NAMALWA (cell line): ENCODE measurements at regions not wholly inside any gene's neighbourhood (a gene's known extent, or its start where the extent isn't known, plus 50 kb on each side); places are given as distances from the start of the nearest gene placed in this dataset.
"Not testable (repeated sequence)": the region's sequence is repeated elsewhere in the genome, so short reads cannot be mapped to it uniquely, and the experiment has no call there.

Source experiments
- DNase-seq: peaks from one replicate; pipeline ENCODE4 v3.0.0-alpha.2; 2015; ENCODE audit warnings: low spot score

DNA sequence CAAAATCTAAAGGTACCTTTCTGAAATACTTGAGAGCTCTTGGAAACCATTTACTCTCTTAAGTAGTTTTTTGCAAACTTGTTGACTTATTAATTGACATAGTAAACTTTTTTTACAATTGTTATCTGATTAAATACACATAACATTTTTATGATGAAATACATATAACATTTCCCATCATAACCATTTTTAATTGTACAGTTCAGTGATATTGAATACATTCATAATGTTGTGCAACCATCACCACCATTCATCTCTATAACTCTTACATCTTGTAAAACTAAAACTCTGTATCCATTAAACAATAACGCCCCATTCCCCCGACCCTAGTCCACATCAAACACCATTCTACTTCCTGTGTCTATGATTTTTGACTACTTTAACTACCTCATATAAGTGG is 95.7 kb upstream of the ZNF648 start:
- DNase-seq = no peak

DNA sequence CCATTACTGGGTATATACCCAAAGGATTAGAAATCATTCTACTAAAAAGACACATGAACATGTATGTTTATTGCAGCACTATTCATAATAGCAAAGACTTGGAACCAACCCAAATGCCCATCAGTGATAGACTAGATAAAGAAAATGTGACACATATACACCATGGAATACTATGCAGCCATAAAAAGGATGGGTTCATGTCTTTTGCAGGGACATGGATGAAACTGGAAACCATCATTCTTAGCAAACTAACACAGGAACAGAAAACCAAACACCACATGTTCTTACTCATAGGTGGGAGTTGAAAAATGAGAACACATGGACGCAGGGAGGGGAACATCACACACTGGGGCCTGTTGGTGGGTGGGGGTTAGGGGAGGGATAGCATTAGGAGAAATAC is 92.9 kb upstream of the ZNF648 start:
- DNase-seq = not testable (repeated sequence)

DNA sequence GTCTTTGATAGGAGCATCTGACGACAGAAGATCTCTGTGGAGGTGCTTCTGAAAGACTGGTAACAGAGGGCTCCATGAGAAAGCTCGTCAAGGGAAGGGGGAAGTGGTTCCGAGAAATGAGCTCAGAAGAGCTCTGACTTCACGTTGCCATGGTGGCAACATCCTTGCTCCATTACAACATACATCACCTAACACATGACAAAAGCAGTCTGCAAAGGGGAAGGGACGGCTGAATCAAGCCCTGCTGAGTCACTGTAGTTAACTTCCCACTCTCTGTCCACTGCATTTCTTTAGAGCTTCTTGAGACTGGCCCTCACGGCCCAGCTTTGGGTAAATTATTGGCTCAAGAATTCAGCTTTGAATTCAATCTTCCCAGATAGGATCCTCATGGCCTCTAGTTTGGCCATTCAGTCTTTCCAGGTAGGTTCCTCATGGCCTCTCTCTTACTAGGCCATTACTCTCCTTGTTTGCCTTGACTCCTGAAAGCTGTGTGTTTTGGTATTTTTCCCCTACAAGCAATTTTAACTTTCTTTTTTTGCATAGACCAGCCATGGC is 88.0 kb upstream of the ZNF648 start:
- no peak for DNase-seq

DNA sequence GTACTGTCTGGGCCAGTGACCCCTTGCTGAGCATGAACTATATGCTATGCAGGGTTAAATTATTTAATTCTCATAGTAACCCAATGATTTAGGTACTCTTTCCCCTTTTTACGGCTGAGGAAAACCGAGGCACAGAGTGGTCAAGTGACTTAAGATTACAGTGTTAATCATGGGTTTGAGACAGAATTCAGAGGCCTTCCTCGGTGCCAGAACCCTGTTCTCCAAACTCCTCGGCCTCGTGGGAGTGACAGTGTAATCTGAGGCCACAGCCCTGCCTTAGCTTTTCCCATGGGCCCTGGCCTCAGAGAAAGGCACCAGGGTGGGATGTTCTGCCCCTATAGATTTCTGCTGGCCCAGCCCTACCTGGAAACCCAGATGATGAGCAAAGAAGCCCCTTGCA is 86.4 kb upstream of the ZNF648 start:
- DNase-seq = no peak

DNA sequence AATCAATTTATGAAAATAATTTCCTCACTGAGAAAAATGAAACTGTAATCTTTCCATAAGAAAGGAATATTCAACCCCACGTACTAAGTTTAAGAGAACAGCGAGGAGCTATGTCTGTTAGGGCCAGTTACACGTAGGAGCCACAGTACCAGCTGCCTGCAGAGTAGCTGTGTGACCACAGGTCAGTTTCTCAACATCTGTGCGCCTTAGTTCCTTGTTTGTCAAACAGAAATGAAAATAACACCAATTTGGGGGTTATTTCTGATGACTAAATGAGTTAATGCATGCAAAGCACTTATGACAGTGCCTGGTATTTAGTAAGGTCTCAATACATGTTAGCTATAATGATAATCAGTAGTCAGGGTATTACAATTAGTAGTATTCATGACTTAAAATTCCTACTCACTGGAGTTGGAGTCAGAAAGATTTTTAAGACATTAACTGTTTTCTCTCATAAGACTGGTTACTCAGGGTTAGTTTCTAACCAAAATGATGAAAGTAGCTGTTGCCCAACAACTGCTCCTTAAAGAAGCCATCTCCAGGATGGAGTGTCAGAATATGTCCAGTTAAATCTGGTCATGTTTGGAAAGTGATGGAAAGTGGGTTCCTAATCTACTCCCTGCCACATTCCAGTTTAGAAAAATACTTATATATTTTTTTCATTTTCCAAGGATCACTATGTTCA is 85.8 kb upstream of the ZNF648 start:
- DNase-seq = peak; percentile 26

DNA sequence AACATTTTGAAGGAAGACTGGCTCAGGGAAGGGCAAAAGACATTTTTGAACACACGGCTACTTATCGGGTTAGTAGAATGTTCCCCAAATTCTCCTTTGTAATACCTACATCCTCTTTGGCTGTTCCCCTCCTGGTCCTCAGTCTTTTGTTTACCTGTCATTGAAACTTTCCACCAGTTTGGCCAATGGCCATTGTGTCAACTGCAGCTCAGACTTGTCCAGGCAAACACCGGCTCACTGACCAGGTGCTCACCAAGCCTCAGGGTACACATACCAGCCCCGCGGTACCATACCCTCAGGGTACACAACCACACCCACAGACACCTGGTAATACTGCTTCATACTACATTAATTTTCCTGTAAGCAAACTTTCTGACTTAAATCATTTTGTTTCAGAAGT is 84.8 kb upstream of the ZNF648 start:
- DNase-seq = no peak

DNA sequence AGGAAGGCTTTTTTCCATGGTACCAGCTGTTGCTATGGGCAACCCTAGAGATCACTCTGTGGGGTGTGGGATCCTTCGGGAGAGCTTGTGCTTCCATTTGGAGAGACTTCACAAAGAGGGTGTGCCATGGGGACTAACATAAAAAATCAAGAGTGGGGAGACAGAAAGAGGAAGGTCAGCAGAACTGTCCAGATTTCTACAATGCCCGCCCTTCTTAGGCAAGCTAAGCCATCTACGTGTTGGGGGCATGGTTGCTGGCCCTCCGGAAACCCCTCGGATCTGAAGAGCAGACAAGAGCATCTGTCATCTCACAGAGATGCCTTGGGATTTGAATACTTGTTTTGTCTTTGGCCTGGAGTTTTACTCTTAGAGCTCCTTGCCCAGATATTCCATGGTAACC is 83.9 kb upstream of the ZNF648 start:
- no peak for DNase-seq

DNA sequence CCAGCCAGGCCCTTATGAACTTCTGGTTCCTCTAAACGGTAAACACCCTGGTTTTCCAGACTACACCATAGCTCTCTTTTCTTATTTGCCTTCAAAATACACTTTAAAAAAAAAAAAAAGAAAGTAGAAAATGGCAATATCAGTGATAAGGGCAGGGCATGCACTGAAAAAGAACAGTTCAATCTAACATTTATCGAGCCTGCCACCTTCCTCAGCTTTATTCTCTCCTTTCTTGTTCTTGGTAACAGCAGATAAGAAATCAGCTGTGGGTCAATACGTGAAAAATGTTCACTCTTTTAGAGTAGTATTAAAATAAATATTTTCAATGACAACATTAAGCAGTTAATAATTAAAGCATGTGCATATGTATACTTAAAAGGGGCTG is 83.1 kb upstream of the ZNF648 start:
- DNase-seq = no peak

DNA sequence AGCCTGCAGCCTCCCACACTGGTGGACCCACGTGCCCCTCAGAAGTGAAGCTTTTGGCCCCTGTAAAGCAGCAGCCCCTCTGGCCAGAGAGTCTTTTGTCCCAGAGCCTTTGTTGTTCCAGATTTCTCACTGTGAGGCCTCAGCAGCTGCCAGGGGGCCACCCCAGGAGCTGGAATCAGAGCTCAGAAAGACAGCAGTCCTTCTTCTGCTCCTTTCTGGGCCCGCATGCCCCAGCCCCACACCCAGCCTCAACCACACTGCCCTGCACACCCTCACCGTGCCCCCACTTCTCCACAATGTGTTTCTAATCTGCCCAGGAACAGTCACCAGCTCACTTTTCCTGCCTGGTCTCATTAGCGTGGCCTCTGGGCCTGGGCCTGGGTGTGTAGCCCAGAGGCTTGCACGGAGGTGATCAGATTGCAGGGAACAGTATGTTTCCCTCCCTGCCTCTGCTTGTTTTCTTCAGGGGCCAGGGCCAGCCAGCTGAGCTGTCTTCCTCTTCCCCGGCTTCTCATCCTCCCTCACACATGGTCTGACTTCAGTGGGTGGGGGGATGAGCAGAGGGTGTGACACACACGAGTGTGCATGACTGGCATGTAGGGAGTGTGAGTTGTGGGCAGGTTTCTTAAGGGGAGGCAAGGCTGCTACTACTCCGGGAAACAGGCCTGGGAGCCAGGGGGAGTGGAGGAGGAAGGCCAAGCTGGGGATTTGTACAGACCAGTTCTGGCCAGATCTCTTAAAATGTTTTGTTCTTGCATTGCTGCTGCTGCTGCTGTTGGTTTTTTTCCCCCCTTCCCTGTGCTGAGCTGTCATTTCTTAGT is 82.5 kb upstream of the ZNF648 start:
- no peak for DNase-seq

DNA sequence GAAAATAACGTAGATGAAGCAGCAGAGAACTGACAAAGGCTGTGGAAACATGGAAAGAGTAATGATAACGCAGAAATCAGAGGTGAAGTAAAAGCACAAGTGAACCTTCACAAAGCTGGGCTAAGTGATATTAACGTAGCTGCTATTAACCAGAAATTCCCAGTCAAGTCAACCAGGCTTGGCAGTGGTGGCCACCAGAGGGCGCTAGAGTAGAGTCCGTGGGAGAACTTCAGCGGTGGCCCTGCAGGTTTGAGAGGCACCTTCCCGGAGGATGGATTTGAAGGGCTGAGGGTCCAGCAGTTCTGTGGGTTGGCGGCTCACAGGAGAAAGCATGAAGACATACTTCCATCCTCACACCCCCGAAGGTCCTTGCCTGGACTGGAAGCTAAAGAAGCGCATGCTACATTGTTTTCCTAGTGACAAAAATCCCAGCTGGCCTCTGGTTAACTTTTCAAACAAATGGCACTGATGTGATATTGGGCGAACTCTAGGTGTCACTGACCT is 81.7 kb upstream of the ZNF648 start:
- DNase-seq = peak; percentile 90

DNA sequence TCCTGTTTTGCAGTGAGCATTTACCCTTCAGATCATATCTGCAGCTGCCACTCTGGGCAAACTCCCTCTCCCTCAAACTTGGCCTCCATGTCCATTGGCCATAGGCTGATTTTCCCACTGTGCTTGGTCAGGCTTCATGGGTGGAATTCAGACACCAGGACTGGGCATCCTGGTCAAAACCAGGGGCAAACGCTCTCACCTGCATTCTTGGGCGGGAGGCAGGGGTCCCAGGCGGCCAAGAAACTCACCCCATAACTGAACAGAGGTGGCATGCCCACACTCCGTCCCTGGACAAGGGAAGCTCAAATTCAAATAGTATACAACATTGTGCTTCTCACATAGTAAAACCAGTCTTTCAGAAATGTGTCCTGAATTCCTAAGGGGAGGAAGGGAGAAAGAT is 81.1 kb upstream of the ZNF648 start:
- no peak for DNase-seq

DNA sequence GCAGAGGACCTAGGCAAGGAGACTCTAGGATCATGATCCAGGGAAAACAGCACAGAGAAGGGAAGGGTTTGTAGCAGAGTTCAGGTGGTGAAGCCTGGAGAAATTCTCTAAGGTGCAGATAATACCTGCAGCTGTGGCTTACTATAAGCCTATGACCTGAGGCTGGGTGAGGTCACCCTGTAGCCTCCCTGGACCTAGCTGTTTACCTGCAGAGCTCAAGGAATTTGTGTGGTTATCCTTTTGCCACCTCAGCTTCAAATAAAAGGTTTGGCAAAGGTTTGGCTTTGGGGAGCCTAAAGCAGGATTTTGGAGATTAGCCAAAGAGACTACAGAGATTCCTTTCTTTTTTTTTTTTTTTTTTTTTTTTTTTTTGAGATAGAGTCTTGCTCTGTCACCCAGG is 79.5 kb upstream of the ZNF648 start:
- no peak for DNase-seq

DNA sequence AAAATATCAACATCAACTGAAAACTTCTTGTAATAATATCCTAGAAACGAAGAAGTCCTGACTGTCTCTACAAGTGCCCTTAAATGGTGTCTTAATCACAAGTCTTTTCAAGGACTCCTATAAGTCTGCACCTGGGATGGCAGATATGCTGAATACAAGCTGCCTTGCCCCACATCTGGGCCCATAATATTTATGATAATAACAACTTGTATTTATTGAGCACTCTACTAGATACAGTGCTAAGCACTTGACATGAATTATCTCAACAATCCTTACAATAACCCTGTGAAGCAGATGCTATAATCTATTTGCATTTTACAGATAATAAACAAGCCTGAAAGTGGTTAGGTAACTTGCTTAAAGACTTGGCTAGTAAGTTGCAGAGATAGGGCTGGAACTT is 78.0 kb upstream of the ZNF648 start:
- DNase-seq = no peak

DNA sequence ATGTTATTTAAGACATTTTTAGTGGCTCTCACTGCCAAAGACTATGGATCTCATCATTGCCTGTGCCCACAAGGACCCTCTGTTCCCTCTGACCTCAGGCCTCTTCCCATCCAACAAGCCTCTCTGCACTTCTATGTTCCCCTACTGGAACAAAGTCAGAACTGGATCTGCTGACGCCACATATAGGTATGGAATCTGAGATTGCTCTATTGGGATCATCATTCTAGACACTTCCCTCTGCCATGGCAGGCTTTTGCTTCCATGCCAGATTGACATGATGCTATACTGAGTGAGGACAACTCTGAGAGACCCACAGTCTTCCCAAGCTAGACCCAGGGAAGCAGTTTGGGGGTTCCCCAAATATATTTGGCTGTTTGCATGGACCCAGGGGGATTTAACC is 76.0 kb upstream of the ZNF648 start:
- DNase-seq = no peak

DNA sequence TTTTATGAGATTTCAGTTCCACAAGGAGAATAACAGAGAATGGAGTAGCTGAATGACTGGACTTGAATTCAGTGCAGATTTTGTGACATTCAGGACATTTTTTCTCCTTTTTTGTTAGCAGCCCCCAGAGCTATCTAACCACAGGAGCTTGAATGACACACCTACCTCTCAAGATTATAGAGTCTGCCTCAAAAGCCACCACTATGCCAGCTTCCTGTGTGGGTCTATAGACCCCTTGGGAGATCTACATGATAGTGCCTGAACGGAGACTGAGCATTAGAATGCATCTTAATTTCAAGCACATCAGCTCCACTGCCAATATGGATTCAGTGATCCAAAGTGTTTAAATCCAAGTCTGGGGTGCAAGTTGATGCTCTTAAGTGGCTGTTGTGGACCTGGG is 74.4 kb upstream of the ZNF648 start:
- no peak for DNase-seq

DNA sequence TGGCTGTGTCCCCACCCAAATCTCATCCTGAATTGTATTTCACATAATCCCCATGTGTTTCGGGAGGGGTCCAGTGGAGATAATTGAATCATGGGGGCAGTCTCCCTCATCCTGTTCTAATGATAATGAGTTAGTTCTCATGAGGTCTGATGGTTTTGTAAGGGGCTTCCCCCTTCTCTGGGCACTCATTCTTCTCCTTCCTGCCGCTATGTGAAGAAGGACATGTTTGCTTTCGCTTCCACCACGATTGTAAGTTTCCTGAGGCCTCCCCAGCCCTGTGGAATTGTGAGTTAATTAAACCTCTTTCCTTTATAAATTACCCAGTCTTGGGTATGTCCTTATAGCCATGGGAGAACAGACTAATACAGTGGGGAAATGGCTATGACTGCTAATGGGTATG is 72.7 kb upstream of the ZNF648 start:
- no peak for DNase-seq

DNA sequence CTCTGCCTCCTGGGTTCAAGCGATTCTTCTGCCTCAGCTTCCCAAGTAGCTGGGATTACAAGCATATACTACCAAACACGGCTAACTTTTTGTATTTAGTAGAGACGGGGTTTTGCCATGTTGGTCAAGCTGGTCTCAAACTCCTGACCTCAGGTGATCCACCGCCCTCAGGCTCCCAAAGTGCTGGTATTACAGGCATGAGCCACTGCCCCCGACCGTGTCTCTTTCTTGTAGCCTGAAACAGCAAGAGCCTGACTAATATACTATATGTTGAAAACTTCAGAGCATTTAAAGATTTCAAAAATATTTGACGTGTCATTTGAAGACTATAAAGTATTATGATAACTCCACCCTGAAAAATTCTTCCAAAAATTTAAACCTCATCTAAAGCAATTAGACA is 71.7 kb upstream of the ZNF648 start:
- no peak for DNase-seq

DNA sequence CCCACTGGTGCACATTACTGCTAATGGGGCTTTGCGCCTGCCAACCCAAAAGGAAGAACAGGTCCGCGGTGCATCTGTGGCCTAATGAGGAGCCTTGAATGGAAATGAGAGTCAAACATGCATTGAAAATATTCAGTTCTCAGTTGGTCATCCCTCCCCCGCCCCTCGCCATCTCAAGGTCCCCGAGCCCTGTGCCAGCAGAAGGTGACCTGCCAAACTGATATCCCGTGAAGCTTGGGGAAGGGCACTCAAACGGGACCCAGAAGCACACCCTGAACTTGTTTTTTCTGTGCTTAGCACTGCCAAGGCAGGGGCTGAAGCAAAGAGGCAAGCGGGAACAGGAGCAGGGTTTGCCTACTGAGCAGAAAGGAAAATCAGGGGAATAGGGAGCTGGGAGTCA is 67.9 kb upstream of the ZNF648 start:
- DNase-seq = no peak

DNA sequence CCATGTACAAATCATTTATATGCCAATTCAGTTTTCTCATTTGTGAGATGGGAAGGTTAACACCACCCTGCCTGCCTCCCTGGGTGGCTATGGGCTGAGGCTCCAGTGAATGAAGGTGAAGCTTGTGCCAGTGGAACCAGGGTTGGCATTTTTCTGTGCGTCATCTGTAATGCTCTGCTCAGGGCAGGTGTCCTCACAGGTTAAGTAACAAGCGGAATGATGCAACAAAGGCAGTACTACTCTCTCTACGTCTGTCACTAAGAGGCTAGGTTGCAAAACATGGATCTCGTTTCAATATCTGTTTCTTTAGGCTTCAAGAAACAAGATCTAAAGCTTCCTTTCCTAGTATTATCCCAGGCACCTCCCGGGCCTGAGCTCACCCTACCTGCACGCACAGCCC is 67.0 kb upstream of the ZNF648 start:
- DNase-seq = no peak

DNA sequence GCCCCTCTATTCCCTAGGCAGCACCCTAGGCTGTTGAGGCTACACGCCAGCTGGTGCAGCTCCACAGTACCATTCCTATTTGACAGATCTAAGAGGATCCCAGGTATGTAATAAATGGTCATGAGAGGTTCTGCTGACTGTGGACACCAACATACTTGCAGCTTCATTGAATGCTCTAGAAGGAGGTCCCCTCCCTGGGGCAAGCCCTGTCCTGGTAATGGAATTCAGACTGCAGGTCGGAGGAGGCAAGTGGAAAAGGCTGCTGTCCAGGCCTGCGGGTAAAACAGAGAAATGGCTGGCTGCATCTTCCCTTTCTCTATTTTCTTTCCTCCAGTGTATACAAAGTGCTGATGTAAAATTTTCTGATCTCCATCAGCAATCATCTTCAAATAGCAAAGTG is 66.1 kb upstream of the ZNF648 start:
- no peak for DNase-seq

DNA sequence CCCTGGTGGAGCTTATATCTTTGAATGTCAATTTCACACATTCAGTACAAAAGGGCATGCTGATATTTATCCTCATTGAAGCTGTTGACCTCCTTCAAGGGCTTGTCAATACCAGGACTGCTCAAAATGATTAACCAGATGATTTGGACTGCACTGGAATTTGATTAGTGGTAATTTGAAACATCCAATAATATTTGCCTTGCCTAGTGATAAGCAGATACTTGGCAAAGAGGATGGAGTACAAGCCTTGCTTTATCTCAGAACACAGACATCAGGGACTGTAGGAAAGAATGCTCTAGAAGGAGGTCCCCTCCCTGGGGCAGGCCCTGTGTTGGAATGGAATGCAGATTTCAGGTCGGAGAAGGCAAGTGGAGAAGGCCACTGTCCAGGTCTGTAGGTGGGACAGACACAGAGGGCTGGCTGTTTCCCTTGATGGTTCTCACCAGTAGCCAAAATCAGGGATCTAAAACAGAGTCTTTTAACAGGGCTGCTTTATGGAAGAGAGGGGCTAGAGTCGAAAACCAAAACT is 64.8 kb upstream of the ZNF648 start:
- DNase-seq = no peak

DNA sequence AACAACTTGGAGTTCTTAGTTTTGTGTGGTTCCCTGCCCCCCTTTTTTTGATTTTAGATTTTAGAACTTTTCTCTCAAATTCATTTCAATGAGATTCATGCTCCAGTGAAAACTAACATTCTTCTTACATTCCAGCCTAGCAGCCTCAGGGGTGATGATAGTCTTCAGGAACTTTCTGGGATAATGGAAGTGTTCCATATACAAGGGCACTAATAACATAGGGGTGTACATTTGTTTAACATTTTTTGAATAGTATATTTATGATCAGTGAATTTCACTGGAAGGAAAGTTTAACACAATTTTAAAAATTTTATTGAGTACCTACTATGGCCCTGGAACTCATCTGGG is 61.4 kb upstream of the ZNF648 start:
- no peak for DNase-seq

DNA sequence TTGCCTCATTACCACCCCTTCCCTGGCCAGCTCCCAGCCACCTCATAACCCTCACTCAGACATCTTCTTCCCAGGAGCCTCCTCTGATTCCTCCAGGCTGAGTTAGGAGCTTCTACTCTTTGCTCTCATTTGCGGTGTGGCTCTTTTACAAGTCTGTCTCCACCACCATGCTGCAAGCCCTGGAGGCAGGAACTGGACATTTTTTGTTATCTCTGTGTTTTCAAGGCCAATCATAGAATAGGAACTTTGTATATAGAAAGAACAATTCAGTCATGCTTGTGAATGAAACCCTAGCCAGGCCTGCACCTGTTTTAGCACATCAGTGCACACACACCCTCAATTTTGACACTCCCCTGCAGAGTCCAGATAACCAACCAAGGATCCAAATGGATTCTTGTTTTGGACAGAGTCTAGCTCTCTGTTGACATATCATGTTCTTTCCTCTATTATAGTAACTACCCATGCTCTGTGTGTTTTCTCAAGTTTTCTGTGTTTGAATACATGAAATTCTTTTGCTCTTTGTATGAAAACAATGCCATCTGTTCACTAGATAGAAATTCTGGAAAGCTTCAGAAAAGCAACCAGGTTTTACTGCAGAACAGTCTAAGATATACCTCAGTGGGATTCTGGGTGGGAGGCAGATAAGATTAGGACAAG is 60.9 kb upstream of the ZNF648 start:
- no peak for DNase-seq
